ENCODE measurements at regions not wholly inside any gene's neighbourhood (a gene's known extent, or its start where the extent isn't known, plus 50 kb on each side); places are given as distances from the start of the nearest gene placed in this dataset.

GRCh38 chr3:102194760-102195159 is 240.1 kb upstream of the ZPLD1 start:
- TF ChIP-seq PKNOX1 (IDR thresholded peaks at IDR 0.05): no peak
- no peak for TF ChIP-seq FOXM1 (IDR thresholded peaks at IDR 0.05; ENCODE audit: borderline replicate concordance)
- no peak for TF ChIP-seq BHLHE40 (IDR thresholded peaks at IDR 0.05; ENCODE audit: borderline replicate concordance)
- TF ChIP-seq SUZ12 (IDR thresholded peaks at IDR 0.05): no peak
- TF ChIP-seq ELF4 (IDR thresholded peaks at IDR 0.05): no peak

Measured in HEK293T (cell line).